HG02981 (cell line): ENCODE measurements at regions not wholly inside any gene's neighbourhood (a gene's known extent, or its start where the extent isn't known, plus 50 kb on each side); places are given as distances from the start of the nearest gene placed in this dataset.

Experiments used
- ATAC-seq: cut with Tn5 transposase; IDR thresholded peaks from one replicate; pipeline ENCODE4 v1.9.1; 2021; ENCODE audit warnings: mild to moderate bottlenecking, moderate library complexity; ENCODE audit not compliant: unreplicated experiment

DNA sequence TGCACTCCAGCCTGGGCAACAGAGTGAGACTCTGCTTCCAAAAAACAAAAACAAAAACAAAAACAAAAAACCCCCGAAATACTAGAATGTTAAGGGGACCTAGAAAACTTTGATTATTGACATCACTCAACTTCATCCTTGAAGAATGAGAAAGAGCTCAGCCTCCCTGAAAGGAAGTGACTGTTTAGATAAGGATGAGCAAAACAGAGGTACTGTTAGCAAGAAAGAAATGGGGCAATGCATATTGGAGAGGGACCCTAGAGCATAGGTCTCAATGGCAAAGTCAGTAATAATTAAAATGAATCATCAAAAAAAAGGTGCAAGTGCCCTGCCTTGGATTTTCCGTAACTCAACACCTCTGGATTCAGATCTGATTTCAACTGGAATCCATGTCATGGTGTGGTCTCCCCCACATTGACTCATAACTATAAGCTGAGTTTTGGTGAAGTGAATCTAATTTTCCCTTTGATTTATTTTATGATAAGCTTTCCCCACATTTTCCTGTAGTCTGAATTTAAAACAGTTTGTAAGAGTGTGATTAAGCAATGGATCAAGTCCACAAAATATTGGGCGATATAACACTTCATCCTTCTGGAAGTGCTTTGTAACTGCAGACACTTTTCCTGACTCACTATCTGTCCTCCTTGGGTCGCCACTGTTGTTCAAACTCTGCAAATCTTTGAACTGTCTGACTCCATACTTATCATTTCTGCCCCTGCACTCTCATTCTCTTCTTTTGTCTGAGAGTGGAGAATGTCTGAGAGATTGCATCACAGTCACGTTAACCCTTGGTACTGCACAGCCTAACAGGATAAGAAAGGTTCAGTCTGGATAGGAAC, 224.8 kb upstream of the LYZL1 start:
- no peak for ATAC-seq

DNA sequence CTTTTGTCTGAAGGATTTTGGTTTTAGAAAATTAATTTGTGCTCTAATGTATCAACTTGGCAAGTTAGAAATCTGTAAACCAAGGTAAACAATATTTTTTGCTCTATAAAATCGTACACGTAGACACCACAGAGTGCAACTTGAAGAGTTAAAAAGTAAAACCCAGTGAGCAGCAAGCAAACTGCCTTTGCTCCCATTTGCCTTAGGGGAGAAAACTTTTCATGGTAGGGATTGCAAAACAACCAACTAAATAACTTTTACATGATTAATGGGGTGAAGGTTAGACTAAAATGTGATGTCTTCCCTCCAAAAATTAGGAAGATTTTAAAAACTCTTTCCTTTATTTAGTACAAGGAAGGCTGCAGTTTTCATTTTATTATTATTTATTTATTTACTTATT, 224.2 kb upstream of the LYZL1 start:
- ATAC-seq = no peak

DNA sequence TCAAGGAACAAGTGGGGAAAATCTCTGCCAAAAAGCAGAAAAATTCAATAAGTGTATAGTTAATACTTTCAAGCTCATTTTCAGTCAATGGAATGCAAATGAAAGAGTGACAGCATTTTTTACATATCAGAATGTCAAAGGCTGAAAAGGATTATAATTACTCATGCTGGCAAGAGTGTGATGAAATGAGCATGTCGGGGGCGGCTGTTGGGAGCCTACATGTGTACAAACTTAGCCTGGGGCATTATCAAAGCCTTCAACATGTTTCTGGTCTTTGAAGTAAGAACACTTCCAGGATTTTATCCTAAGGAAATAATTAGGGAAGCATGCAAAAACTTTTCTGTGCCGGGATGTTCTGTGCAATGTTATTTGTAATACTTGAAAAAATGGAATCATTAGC, 221.7 kb upstream of the LYZL1 start:
- no peak for ATAC-seq

DNA sequence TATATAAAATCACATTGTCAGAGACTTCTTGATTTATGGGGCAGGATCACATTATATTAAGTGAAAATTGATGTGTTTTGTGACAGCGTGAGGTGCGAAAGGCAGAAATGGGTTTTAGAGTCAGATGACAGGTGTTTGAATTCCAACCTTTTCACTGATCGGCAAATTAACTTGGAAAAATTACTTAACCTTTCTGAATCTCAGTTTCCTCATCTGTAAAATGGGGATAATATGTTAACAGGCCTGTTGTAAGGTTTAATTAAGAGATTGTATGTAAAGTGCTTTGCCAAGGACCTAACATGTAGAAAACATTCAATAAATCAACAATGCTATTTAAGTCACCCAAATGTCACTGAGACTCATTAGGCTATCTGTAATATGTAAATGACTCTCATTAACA, 221.2 kb upstream of the LYZL1 start:
- ATAC-seq = no peak

DNA sequence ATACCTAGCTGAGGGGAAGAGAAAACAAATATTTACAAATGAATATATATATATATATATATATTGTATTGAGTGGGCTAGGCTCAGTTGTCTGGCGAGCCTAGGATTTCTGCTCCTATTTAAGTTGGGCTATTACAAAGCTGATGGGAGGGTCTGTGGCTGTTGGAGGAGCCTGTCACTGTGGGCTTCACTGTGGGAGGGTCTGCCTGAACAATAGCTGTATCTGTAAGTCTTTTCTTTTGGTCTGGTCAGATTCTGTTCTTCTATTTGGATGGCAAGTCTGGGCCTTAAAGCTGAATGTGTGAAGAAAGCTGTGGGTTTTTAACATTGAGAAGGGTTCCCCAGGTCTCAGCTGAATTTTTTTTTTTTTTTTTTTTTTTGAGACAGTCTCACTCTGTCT, 220.6 kb upstream of the LYZL1 start:
- no peak for ATAC-seq

DNA sequence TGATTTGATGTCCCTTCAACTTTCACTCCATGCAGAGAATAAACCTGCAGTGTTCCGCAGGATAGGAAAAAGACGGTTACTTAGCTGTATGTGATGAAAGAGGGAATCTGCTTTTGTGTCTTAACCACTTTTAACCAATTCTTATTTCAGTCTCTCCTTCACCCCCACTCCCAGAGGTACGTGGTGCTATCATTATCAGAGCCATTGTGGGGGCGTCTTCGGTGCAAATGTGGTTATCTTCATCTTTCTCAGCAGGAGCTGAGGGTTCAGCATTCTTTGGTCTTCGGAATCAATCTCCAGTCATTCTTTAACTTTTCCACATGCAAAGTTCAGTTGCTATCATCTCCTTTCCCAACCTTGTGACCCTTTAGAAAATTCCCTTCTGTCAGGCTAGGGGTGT, 219.9 kb upstream of the LYZL1 start:
- no peak for ATAC-seq

DNA sequence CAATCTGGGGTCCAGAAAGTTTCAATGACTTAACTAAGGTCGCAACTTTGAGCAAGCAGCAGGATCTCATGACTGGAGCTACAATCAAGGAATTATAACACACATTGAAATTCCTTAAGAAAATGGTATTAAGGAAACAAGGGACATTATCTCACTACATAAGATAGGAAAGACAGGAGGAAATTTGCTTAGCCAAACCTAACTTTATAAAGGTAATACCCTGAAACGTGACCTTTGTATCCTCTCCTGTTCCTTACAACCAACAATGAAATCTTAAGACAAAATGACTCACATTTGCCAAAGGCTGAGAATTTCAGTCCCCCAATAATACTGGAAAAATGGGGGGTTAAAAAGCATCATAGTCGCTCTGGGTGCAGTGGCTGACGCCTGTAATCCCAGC, 218.9 kb upstream of the LYZL1 start:
- ATAC-seq = no peak

DNA sequence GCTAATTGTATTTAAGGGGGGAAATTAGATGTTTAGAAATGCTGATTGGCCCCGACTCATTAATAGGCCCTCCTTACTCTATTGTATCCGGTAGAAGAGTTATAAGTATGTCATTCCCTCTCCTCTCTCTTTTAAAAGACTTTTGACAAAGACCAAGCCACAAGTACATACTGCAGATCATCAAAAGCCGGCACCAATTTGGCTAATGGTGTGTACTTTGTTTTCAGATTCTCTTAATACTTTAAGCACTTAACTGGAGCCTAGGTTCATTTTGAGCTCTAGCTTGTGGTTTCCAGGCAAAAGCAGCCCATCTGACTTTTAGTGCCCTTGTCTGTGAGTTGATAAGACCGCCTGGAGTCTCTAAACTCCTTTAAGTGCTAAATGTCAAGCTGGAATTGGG, 210.0 kb upstream of the LYZL1 start:
- ATAC-seq = no peak

DNA sequence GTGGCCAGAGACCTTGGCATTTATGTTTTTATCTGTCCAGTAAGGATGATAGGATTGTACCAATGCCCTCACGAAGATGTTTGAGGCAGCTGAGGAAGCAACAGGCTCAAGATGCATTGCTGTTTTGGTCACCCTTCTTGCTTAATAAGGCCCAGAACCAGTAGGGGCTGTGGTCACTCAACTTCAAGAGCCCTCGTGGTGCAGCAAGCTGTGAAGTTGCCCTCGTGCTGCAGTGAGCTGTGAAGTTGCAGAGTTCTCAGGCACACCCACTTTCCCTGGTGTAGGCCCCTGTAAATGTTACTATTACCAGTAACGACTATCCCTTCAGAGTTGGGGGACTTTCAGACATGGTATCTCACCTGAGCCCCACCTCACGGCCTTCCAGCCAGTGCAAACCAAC, 207.6 kb upstream of the LYZL1 start:
- no peak for ATAC-seq

DNA sequence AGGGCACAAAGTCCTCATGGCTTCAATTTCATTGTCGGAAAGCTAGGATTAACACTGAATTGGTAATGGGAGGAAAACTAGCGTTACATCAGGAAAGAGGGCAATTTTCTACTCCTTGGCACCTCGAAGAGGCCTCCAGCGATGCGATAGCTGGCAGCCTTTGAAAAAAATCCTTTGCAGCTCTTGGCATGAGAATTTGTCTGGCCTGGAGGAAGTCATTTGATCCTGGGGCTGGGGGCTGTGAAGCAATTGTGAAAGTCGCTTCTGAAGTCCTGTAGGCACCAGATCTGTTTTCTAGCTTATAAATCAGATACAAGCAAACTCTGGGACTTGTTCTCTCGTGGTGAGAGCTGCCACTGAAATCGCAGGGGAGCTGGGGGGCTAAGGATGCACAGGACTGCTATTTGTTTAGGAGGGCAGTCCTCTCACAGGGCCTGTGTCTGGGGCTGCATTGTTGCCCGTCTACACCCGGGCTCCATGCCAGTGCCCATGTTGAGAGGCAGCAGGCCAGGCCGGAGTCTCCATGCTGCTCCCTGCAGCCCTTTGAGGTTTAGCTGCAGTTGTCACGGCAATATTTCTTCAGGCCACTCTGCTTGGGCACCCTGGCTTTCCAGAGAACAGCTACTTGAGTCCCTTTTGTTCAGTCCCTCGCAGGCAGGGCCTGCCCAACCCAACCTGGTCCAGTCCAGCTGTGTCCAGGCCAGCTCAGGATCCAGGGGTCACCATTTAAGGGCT, 206.8 kb upstream of the LYZL1 start:
- ATAC-seq = no peak

DNA sequence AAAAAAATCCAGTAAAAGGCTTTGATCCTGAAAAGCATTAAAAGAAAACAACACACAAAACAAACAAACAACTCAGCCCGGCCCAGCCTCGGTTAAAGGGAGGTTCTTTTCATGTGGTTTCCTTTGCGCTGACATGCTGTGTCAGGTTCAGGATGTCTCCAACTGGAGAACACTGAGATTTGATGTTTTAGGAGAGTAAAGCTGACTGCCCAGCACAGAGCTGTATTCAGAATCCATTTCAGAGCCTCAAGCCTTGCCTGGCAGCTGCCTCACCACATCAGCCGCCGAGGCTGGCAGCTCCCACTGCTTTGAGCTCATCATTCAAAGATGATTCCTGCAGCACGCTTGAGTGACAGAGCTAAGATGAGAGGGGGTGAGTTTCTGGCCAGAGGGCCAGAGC, 205.8 kb upstream of the LYZL1 start:
- no peak for ATAC-seq

DNA sequence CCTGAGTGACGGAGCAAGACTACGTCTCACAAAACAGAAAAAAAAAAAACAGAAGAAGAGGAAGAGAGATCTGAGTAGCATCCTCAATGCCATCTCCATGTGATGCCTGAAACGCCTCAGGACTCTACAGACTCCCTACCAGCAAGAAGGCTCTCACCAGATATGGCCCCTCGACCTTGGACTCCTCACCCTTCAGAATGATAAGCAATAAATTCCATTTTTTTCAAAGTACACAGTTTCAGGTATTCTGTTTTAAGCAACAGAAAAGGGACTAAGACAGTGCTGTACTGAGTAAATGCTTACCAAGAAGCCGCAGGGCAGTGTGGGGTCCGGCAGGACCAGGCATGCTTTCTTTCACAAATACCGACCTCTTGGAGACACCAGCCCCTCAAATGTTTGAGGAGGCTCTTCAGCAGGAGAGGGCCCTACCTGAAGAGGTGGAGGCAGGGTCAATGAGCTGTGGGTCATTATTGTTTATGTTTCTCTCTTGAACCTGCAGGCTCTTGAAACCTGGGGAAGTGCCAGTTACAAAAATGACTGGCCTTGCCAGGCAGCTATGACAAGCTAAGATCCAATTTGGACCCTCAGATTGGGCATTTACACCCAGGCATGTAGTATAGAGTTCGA, 204.1 kb upstream of the LYZL1 start:
- no peak for ATAC-seq

DNA sequence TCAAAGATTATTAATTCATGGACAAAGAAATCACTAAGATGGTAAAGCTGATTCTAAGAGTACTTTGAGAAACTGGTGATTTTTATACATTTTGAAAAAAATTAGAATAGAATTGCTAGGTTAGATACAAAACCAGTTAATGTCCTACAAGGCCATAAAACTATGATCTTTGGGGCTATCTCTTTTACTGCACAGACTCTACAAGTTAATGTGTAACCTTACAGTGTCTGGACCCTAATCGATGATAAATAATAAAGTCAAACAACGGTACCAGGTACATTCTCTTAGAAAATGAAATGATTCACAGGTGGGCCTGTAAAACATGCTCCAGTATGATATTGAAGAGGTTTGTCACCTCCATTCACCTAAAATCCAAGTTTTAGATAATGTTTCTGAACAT, 199.8 kb upstream of the LYZL1 start:
- no peak for ATAC-seq

DNA sequence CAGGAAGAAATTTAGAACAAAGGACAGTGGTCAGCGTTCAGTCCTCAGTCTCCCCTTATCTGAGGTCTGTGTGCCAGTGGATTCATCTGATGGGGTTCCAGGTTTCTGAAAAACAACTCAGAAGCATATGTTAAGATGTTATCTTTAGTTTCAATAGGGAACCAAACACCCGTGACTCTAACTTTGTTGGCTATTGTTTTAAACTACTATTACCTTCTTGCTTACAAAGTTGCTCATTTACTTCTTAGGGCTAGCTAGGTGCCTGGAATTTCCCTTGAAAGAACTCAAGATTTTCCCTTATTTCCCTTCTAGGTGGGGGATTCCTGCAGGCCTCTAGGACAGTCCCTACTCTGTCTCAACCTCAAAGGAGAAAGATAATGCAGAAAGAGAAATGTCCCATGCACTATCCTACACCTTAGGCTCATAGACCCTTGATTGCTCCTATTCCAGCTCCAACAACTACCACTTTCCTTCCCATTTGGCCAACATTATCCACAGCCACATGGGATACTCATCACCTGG, 192.5 kb upstream of the LYZL1 start:
- no peak for ATAC-seq

DNA sequence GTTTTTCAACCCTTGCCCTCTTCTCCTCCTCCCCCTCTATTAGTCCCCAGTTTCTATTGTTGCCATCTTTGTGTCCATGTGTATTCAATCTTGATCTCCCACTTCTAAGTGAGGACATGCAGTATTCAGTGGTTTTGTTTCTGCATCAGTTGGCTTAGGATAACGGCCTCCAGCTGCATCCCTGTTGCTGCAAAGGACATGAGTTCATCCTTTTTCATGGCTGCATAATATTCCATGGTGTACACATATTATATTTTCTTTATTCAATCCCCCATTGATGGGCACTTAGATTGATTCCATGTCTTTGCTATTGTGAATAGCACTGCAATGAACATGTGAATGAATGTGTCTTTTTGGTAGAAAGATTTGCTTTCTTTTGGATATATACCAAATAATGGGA, 190.4 kb upstream of the LYZL1 start:
- ATAC-seq = no peak

DNA sequence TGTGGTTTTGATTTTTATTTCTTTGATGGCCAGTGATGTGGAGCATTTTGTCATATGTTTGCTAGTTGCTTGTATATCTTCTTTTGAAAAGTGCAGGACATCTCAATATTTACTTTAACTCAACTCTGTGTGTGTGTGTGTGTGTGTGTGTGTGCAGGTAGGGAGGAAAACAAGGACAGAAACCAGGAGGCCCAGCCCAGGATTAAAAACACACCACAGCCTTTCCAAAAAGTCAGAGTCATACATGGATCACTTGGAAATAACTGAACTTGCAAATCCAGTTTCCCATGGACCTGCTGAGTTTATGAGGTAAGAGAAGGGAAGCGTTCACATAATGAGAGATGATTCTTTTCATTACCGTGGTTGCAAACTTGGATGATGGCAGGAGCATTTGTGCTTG, 189.9 kb upstream of the LYZL1 start:
- ATAC-seq = no peak

DNA sequence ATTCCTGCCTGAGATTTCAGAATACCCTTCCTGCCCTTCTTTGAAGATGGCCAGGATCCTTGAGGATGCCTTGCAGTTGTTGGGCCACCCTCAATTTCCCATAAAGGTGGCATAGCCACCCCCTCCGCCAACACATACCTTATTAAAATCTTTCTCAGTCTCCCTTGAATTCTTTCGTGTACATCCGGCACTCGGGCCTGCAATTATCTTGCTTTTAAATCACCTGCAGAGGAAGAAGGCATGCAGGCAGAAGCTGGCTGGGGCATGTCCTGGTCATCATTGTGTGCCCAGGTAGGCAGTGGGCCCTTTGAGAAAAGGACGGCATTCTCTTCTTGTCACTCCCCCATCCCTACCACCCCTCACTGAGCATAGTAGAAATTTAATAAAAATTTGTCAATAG, 189.5 kb upstream of the LYZL1 start:
- ATAC-seq = no peak

DNA sequence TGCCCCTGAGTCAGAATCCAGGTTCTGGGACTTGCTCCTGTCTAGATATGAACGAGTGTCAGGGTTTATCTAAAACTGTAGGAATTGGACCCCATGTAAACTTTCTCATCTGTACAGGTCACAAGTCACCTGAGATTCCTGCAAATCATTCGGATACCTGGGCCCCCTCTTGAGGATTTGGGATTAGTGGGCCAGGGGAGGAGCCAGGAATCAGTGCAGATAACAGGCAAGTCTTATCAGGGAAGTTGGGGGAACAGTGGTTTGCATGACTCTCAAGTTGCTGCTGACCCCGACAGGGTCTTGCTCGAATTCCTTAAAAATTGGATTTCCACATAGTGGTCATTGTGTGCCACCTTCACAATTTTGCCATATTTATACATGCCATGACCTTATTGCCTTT, 188.4 kb upstream of the LYZL1 start:
- ATAC-seq = no peak

DNA sequence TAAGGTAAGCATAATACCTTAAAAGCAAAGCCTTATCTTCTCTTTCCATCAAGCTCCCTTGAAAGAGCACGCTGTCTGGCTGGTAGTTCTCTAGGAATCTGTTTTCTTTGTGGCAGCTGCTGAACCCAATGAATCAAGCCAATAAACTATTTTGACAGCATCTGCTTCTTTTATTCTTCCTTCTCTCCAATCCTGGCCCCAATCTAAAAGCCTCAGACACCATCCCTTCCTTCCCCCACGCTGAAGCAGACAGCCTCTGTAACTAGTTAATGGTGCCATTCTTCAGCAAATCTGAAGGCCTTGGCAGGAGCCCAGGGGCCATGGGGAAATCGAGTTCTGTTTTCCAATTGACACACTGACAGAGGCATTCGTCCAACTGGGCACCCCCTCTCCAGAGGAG, 186.6 kb upstream of the LYZL1 start:
- ATAC-seq = no peak

DNA sequence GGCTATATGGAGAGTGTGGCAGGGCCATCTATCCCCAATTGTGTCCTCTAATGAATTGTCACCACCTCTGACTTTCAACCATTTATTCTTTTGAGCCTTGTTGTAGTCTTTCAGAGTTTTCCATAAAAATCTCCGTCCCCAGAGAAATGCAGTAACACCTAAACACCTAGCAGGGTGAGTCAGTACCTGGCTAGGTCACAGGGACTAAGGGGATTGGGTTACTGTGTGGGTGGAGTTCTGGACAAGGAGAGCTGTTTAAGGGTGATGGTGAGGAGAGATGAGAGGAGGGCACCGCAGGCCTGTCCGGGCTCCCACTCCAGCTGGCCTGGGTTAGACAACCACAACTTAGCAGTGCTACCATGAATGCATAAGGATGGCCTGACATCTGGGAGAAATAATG, 186.2 kb upstream of the LYZL1 start:
- ATAC-seq = no peak

DNA sequence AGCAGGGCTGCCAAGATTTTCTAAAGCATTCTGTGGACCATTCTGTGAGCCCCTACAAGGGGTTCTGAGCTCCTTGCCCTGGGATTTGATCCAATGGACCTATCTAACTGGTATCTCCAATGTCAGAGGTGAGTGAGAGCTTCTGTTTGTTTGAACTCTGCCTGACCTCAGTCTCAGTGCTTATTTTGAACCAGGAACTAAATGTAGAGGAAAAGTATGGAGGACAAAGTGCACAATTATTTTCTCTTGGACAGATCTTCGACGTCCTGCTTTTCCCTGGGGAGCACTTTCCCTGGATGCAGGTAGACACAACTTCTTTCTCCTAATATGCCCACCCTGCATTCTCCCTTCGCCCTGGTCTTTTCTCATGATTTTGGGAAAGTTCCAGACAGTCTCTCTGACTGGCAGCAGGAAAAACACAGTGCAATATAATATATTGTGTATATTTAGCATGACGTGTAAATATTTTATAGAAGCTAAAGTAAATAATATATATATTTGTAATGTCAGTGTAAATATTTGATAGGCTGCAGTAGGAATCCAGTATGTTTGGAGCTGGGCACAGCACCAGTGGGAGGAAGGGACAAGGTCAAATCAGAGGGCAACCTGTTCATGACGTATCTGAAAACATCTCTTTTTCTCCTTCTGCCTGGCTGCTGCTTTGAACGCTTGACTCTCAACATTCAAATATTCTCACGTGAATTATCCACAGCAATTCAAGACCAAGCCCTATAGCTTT, 184.0 kb upstream of the LYZL1 start:
- ATAC-seq = no peak
